Left lung (tissue), 4 donors: ENCODE measurements at regions not wholly inside any gene's neighbourhood (a gene's known extent, or its start where the extent isn't known, plus 50 kb on each side); places are given as distances from the start of the nearest gene placed in this dataset.
A peak's percentile ranks its signal among the peaks of the same experiment; 100 is the strongest.

Experiments
- ATAC-seq: fragments of 200-7000 bp; cut with Tn5 transposase; one replicate; pipeline ENCODE4 v1.9.1; 2020; ENCODE audit warnings: moderate library complexity
- DNase-seq, 4 donors: peaks; one replicate each; pipeline ENCODE4 v3.0.0-alpha.2; 2013 to 2020
- H3K27ac ChIP-seq, 2 donors: fragments of 200-600 bp; sonication (generic) in 1 of 2; one replicate each; pipeline versions ENCODE4 v1.5.0 to v1.8.0; 2020 to 2021
- H3K27me3 ChIP-seq, 2 donors: fragments of 200-600 bp; sonication (generic) in 1 of 2; one replicate each; pipeline versions ENCODE4 v1.5.0 to v1.8.0; 2020 to 2021
- H3K36me3 ChIP-seq, 2 donors: fragments of 200-600 bp; sonication (generic) in 1 of 2; one replicate each; pipeline versions ENCODE4 v1.5.0 to v1.8.0; 2020 to 2021
- H3K4me1 ChIP-seq, 2 donors: fragments of 200-600 bp; one replicate each; pipeline ENCODE4 v1.8.0; 2021
- H3K4me3 ChIP-seq, 2 donors: fragments of 200-600 bp; sonication (generic) in 1 of 2; one replicate each; pipeline versions ENCODE4 v1.5.0 to v1.8.0; 2020 to 2021; ENCODE audit warnings: mild to moderate bottlenecking in 1 of 2
- H3K9me3 ChIP-seq, 2 donors: fragments of 200-600 bp; sonication (generic) in 1 of 2; one replicate each; pipeline versions ENCODE4 v1.5.0 to v1.8.0; 2020 to 2021
- CTCF ChIP-seq, 2 donors: fragments of 200-600 bp; sonication (generic) in 1 of 2; IDR thresholded peaks; one replicate each; pipeline versions ENCODE4 v1.5.0 to v1.8.0; 2021; ENCODE audit warnings: antibody characterized with exemption in 2 of 2
- intact Hi-C, 2 donors: fragments of 100-400 bp; cut with DNase I; formaldehyde crosslinking; loops; one replicate each; pipeline versions ENCODE4 v1.11.2 to v1.14.2; 2022
- donor health status: DM: no; HTN: yes; CAD: no.
- donor health status: DM: no; HTN: no; CAD: no.

DNA sequence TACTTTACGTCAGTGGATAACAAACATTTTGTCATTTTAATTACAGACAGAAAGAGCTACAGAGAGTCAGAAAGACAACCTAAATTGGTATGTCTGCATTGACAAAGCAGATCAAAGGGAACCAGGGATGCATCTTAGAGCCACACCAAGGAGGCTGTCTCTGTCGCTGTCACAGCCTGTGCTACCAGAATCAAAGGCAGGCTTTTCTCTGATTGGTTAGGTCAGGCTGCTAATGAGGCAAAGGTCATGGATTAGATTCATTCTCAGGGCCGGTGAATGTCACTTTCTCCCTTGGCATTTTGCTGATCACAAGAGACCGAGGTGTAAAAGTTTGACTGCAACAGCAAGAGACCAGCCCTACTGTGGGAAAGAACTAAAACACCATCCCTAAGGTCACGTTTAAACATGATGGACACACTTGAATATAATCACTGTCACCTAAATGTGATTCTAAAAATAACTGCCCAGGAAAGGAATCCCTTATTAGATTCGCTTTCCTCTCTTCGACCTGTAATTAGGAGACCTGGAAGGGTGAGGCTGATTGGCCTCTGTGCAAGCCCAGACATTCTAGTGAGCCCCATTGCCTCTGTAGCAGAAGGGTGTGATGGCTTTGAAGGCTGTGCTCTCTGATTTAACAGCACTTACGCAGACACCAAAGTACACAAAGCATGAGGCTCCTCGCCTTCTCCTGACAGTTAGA lies 314.4 kb upstream of the NBEA start:
- TF ChIP-seq CTCF (IDR thresholded peaks at IDR 0.05), result no peak
- no peaks in the 10 kb centered on the region for H3K4me1 ChIP-seq

DNA sequence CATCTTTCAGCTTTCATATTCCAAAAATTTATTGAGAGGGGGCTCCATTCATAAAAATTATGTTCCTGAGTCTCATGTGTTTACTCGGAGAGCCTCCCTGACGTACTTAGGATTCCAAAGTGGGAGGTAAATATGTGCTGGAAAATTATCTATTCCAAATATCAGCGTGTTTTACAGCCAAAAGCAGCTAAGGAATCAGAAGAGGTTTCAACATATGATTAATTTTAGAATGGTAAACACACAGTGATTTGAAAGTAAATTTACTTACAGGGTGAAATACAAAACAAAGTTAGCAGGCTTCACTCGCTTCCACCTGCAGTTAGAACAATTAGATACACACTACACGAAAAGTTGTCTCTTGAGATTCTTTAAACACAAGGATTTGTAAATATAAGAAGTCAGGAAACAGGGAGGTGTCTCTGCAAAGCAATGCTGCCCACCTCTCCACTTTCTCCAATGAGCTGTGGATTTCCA lies 313.8 kb upstream of the NBEA start:
- no peaks in the 10 kb centered on the region for H3K27me3 ChIP-seq
- H3K9me3 ChIP-seq, result no peaks in the 10 kb centered on the region
- H3K4me1 ChIP-seq, result no peaks in the 10 kb centered on the region
- ATAC-seq (peak; percentile 81), DNase-seq (no peak)
- peak overlapping the region in 1 of 2 donors; percentile 26 for H3K27ac ChIP-seq
- TF ChIP-seq CTCF (IDR thresholded peaks at IDR 0.05), result no peak
- no peak overlapping the region for H3K4me3 ChIP-seq
- no peaks in the 10 kb centered on the region for H3K36me3 ChIP-seq
- intact Hi-C loops, result no loop called here

More for the DNA sequence above, 314.4 kb upstream of the NBEA start:
- Histone ChIP-seq H3K27ac (peak overlapping the region in 1 of 2 donors; percentile 26), H3K4me3 (no peak overlapping the region), H3K9me3 (no peaks in the 10 kb centered on the region), H3K36me3 (no peaks in the 10 kb centered on the region), H3K27me3 (no peaks in the 10 kb centered on the region)
- ATAC-seq, result peak; percentile 93
- intact Hi-C loops, result no loop called here
- DNase-seq, result no peak

- intact Hi-C loops, result no loop called here
- Histone ChIP-seq H3K9me3 (no peaks in the 10 kb centered on the region), H3K36me3 (no peaks in the 10 kb centered on the region), H3K27ac (no peak overlapping the region), H3K4me3 (no peak overlapping the region), H3K4me1 (no peaks in the 10 kb centered on the region), H3K27me3 (no peaks in the 10 kb centered on the region)
- TF ChIP-seq CTCF (IDR thresholded peaks at IDR 0.05), result no peak
- no peak for DNase-seq
- ATAC-seq, result no peak
These were observed 307.6 kb upstream of the NBEA start for GRCh38 chr13:34634448-34634847.

DNA sequence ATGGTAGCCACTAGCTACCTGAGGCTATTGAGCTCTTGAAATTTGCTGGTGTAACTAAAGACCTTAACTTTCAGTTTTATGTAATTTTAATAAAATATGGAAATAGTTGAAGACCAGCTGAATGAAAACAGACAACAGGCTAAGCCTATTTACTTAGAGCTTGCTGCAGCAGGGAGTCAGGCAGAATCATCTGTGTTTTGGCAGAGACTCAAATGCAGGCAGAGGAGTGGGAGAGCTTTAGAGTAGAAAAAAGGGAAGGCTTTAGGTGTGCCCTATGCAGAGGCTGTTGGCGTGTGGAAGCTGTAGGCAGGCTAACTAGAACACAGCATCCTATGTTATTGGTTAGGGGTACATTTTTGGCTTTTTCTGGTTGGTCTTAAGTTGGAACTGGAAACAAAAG lies 304.9 kb upstream of the NBEA start:
- intact Hi-C loops, result no loop called here
- no peak for ATAC-seq

DNA sequence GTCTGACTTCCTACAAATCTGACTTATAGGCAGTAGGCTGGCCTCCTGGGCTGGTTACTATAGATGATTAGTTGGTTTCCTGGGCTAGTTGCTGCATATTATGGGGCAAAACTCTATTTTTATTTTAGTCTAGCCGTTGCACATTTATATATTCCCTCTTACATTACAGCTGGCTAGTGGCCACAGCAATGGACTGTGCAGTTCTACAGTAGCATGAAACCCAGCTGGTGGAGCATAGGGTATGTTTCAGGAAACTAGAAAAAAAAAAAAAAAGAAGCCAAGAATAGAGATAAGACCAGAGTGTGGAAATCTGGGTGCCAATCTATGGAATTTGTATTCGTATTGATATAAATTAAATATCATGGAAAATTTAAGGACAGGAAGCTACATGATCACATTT lies 304.4 kb upstream of the NBEA start:
- ATAC-seq, result no peak
- no peak for TF ChIP-seq CTCF (IDR thresholded peaks at IDR 0.05)
- H3K27ac ChIP-seq, result no peak overlapping the region
- H3K36me3 ChIP-seq, result no peaks in the 10 kb centered on the region
- no peaks in the 10 kb centered on the region for H3K9me3 ChIP-seq
- DNase-seq, result no peak
- no peak overlapping the region for H3K4me3 ChIP-seq
- H3K4me1 ChIP-seq, result no peaks in the 10 kb centered on the region
- no peaks in the 10 kb centered on the region for H3K27me3 ChIP-seq
- intact Hi-C loops, result no loop called here

More for the DNA sequence above, 304.9 kb upstream of the NBEA start:
- H3K4me1 ChIP-seq, result no peaks in the 10 kb centered on the region
- no peaks in the 10 kb centered on the region for H3K9me3 ChIP-seq
- no peaks in the 10 kb centered on the region for H3K36me3 ChIP-seq
- TF ChIP-seq CTCF (IDR thresholded peaks at IDR 0.05), result no peak
- H3K27me3 ChIP-seq, result no peaks in the 10 kb centered on the region
- H3K4me3 ChIP-seq, result no peak overlapping the region
- H3K27ac ChIP-seq, result no peak overlapping the region
- no peak for DNase-seq
